Amniotic stem cell (primary cell): ENCODE measurements at regions not wholly inside any gene's neighbourhood (a gene's known extent, or its start where the extent isn't known, plus 50 kb on each side); places are given as distances from the start of the nearest gene placed in this dataset.
"Not testable (repeated sequence)": the region's sequence is repeated elsewhere in the genome, so short reads cannot be mapped to it uniquely, and the experiment has no call there.

Experiments
- DNase-seq: peaks from one replicate; lab custom pipeline; 2025; lab: John Stamatoyannopoulos, UW

GRCh38 chrX:953879-954482 lies 258.5 kb downstream of the CRLF2 start:
- no peak for DNase-seq

GRCh38 chrX:952816-953215 lies 259.6 kb downstream of the CRLF2 start:
- no peak for DNase-seq

- DNase-seq = not testable (repeated sequence)
These were observed 265.2 kb downstream of the CRLF2 start for GRCh38 chrX:947262-947661.

- no peak for DNase-seq
These were observed 269.4 kb downstream of the CRLF2 start for GRCh38 chrX:943035-943434.

GRCh38 chrX:940691-941090 lies 271.8 kb downstream of the CRLF2 start:
- DNase-seq = no peak

GRCh38 chrX:936979-937769 lies 275.3 kb downstream of the CRLF2 start:
- DNase-seq = no peak

- no peak for DNase-seq
These were observed 278.8 kb downstream of the CRLF2 start for GRCh38 chrX:933611-934010.

GRCh38 chrX:928606-929005 lies 283.8 kb downstream of the CRLF2 start:
- DNase-seq = no peak

GRCh38 chrX:926991-927390 lies 285.5 kb downstream of the CRLF2 start:
- DNase-seq = no peak

GRCh38 chrX:926070-926469 lies 286.4 kb downstream of the CRLF2 start:
- no peak for DNase-seq

- no peak for DNase-seq
These were observed 286.8 kb downstream of the CRLF2 start for GRCh38 chrX:925652-926061.

GRCh38 chrX:925094-925493 lies 287.4 kb downstream of the CRLF2 start:
- DNase-seq = no peak

GRCh38 chrX:924017-924416 lies 288.4 kb downstream of the CRLF2 start:
- DNase-seq = no peak

GRCh38 chrX:920234-920799 lies 289.7 kb downstream of the SHOX start:
- no peak for DNase-seq

- DNase-seq = no peak
These were observed 285.6 kb downstream of the SHOX start for GRCh38 chrX:916230-916599.

GRCh38 chrX:915427-916229 lies 285.0 kb downstream of the SHOX start:
- DNase-seq = no peak

GRCh38 chrX:914206-914605 lies 283.6 kb downstream of the SHOX start:
- no peak for DNase-seq

- no peak for DNase-seq
These were observed 282.1 kb downstream of the SHOX start for GRCh38 chrX:912677-913076.

- DNase-seq = not testable (repeated sequence)
These were observed 278.5 kb downstream of the SHOX start for GRCh38 chrX:909068-909467.

- no peak for DNase-seq
These were observed 276.0 kb downstream of the SHOX start for GRCh38 chrX:906586-906985.

GRCh38 chrX:905848-906566 lies 275.4 kb downstream of the SHOX start:
- DNase-seq = no peak

GRCh38 chrX:903116-903515 lies 272.5 kb downstream of the SHOX start:
- no peak for DNase-seq
